K562 (cell line): ENCODE measurements at regions not wholly inside any gene's neighbourhood (a gene's known extent, or its start where the extent isn't known, plus 50 kb on each side); places are given as distances from the start of the nearest gene placed in this dataset.
A peak's percentile ranks its signal among the peaks of the same experiment; 100 is the strongest.

Source experiments
- CBX3 ChIP-seq, 2 experiments: IDR thresholded peaks; 1 replicate in 1 of 2; 2 replicates in 1 of 2; pipeline ENCODE4 v1.6.1; 2012; ENCODE audit warnings: inconsistent platforms in 2 of 2, low read length in 2 of 2, borderline replicate concordance in 1 of 2, control low read depth in 1 of 2
- CHCHD3 ChIP-seq: fragments of 250-450 bp; sonication (Bioruptor Pico); IDR thresholded peaks from 2 replicates; pipeline ENCODE4 v2.1.2; 2022; ENCODE audit warnings: mild to moderate bottlenecking
- CTCFL ChIP-seq: IDR thresholded peaks from 2 replicates; pipeline ENCODE4 v1.6.1; 2011; ENCODE audit warnings: borderline replicate concordance, low read depth, mild to moderate bottlenecking, moderate library complexity, low read length; ENCODE audit not compliant: insufficient read depth, poor library complexity, severe bottlenecking
- EHMT2 ChIP-seq: fragments of 450-650 bp; IDR thresholded peaks from 2 replicates; pipeline ENCODE4 v1.6.1; 2018; ENCODE audit warnings: antibody characterized with exemption
- HCFC1 ChIP-seq: IDR thresholded peaks from 2 replicates; pipeline ENCODE4 v1.6.1; 2012; ENCODE audit warnings: low read depth, low read length, improper control_type of control experiment
- IRF2 ChIP-seq: sonication (generic); formaldehyde crosslinking; IDR thresholded peaks from 2 replicates; pipeline ENCODE4 v1.8.1; 2022; ENCODE audit warnings: mild to moderate bottlenecking, missing genetic modification reagents
- MED1 ChIP-seq: sonication (generic); formaldehyde crosslinking; IDR thresholded peaks from 2 replicates; pipeline ENCODE4 v1.8.1; 2023; ENCODE audit warnings: missing genetic modification reagents, borderline replicate concordance
- MNT ChIP-seq, 2 experiments: fragments of 450-650 bp; conservative IDR thresholded peaks; 2 replicates each; pipeline ENCODE4 v1.6.1; 2017; ENCODE audit warnings: mild to moderate bottlenecking in 2 of 2, moderate library complexity in 2 of 2
- PTRF ChIP-seq: fragments of 450-650 bp; IDR thresholded peaks from 2 replicates; pipeline ENCODE4 v1.6.1; 2016; ENCODE audit warnings: mild to moderate bottlenecking, missing genetic modification characterization, missing compliant biosample characterization
- RCOR1 ChIP-seq, 2 experiments: IDR thresholded peaks; 2 replicates each; pipeline ENCODE4 v1.6.1; 2012; ENCODE audit warnings: low read depth in 2 of 2, low read length in 2 of 2, borderline replicate concordance in 1 of 2, improper control_type of control experiment in 1 of 2
- TCF3 ChIP-seq: sonication (generic); formaldehyde crosslinking; IDR thresholded peaks from 2 replicates; pipeline ENCODE4 v1.4.0; 2020; ENCODE audit warnings: mild to moderate bottlenecking, missing genetic modification reagents
- THRB ChIP-seq: fragments of 450-650 bp; formaldehyde crosslinking; conservative IDR thresholded peaks from 2 replicates; pipeline ENCODE4 v1.4.0; 2022; ENCODE audit warnings: mild to moderate bottlenecking, missing genetic modification characterization
- ZNF785 ChIP-seq: fragments of 250-450 bp; sonication (Bioruptor Pico); IDR thresholded peaks from 2 replicates; pipeline ENCODE4 v1.4.0; 2020; ENCODE audit warnings: mild to moderate bottlenecking
- TF ChIP-seq, protein P1 (sequence below): sonication (generic); formaldehyde crosslinking; IDR thresholded peaks from 2 replicates; pipeline ENCODE4 v1.8.1; 2023; ENCODE audit warnings: missing genetic modification reagents, mild to moderate bottlenecking, borderline replicate concordance
- TF ChIP-seq, protein P2 (sequence below): sonication (generic); formaldehyde crosslinking; IDR thresholded peaks from 2 replicates; pipeline ENCODE4 v1.8.1; 2022; ENCODE audit warnings: missing genetic modification reagents

DNA sequence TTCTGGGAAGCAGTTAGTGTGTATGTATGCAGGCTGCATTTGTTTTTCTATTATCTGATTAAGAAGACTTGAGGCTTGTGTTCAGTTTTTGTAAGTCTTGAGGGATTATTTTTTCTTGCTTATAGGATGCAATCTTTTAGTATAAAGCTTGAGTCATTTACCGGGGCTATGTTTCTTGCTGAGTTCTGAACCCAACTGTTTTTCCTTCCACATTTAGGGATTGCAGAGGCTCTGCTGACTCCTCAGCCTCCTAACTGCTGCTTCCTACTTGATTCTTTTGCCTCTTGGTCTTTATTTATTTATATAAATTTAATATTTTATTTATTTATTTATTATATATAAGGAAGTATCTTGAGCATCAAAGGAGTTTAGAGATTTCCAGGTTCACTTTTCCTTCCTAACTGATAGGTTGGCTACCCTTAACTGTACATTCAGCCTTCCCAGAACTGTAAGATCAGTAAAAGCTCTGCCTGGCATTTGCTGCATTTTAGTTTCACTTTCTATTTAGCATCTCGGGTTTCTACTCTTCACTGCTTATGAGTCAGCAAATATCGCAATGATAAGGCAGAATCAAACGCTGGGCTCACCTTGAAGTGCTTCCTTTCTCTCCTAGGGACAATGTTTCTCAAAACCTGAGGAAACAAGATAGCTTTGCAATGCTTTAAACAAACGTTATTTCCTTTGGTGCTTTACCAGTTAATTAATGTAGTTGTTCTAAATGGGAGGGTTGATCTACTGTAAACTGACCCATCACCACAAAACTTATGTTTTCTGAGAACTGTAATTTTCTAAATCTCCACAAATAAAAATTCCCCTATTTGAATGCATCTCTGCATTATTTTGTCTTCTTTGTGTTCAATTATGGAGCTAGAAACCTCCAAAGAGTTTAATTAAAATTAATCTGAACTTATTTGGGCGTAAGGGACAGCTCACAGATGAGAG lies 1183.7 kb upstream of the TMEM132C start (continued):
- TF ChIP-seq, protein P1, sequence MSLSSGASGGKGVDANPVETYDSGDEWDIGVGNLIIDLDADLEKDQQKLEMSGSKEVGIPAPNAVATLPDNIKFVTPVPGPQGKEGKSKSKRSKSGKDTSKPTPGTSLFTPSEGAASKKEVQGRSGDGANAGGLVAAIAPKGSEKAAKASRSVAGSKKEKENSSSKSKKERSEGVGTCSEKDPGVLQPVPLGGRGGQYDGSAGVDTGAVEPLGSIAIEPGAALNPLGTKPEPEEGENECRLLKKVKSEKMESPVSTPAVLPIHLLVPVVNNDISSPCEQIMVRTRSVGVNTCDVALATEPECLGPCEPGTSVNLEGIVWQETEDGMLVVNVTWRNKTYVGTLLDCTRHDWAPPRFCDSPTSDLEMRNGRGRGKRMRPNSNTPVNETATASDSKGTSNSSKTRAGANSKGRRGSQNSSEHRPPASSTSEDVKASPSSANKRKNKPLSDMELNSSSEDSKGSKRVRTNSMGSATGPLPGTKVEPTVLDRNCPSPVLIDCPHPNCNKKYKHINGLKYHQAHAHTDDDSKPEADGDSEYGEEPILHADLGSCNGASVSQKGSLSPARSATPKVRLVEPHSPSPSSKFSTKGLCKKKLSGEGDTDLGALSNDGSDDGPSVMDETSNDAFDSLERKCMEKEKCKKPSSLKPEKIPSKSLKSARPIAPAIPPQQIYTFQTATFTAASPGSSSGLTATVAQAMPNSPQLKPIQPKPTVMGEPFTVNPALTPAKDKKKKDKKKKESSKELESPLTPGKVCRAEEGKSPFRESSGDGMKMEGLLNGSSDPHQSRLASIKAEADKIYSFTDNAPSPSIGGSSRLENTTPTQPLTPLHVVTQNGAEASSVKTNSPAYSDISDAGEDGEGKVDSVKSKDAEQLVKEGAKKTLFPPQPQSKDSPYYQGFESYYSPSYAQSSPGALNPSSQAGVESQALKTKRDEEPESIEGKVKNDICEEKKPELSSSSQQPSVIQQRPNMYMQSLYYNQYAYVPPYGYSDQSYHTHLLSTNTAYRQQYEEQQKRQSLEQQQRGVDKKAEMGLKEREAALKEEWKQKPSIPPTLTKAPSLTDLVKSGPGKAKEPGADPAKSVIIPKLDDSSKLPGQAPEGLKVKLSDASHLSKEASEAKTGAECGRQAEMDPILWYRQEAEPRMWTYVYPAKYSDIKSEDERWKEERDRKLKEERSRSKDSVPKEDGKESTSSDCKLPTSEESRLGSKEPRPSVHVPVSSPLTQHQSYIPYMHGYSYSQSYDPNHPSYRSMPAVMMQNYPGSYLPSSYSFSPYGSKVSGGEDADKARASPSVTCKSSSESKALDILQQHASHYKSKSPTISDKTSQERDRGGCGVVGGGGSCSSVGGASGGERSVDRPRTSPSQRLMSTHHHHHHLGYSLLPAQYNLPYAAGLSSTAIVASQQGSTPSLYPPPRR (CRISPR knock-in tag) = no peak
- TF ChIP-seq MNT (conservative IDR thresholded peaks at IDR 0.05) (0 out of 4 replicates have a peak, but pooled peaks of 1 of the 2 experiments have one; percentile 35), CTCFL (no peak), THRB (no peak), EHMT2 (no peak), IRF2 (CRISPR knock-in tag) (peak; percentile 92), MED1 (CRISPR knock-in tag) (no peak), PTRF (tag) (no peak), HCFC1 (no peak), CBX3 (IDR thresholded peaks at IDR 0.05; ENCODE audit: borderline replicate concordance in 1 of 2, low read length in 2 of 2) (peak in 1 of 2 experiments; percentile 54; a peak in 1 of 3 replicates), TCF3 (no peak), RCOR1 (IDR thresholded peaks at IDR 0.05; ENCODE audit: borderline replicate concordance in 1 of 2, low read depth in 2 of 2, low read length in 2 of 2) (no peak), CHCHD3 (no peak), ZNF785 (CRISPR knock-in tag) (no peak)
- TF ChIP-seq, protein P2, sequence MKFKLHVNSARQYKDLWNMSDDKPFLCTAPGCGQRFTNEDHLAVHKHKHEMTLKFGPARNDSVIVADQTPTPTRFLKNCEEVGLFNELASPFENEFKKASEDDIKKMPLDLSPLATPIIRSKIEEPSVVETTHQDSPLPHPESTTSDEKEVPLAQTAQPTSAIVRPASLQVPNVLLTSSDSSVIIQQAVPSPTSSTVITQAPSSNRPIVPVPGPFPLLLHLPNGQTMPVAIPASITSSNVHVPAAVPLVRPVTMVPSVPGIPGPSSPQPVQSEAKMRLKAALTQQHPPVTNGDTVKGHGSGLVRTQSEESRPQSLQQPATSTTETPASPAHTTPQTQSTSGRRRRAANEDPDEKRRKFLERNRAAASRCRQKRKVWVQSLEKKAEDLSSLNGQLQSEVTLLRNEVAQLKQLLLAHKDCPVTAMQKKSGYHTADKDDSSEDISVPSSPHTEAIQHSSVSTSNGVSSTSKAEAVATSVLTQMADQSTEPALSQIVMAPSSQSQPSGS (CRISPR knock-in tag) = no peak
